ENCODE measurements at regions not wholly inside any gene's neighbourhood (a gene's known extent, or its start where the extent isn't known, plus 50 kb on each side); places are given as distances from the start of the nearest gene placed in this dataset.

DNA sequence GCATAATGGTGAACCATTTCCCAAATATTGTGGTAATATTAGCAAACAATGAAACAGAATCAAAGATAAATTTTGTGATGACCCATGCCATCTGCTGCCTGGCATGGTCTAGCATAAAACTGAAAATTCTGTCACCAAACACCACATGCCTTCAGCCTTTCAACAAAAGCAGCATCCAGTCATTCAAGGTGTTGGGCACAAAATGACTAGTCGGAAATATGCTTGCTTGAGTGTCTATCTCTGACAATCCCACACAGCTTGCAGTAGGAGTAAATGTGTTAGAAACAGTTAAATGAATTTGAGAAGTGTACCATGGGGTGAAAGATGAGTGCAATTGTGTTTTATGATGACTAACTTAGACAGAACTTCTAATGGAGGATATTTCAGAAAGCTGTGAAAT, 61.7 kb upstream of the CDIN1 start:
- no peak for DNase-seq
- H3K4me1 Mint-ChIP-seq (ENCODE audit: low read depth) = no peaks in the 10 kb centered on the region
- H3K4me3 Mint-ChIP-seq = no peak overlapping the region
- peaks cover 1 to 2% of the 10 kb centered on the region in 2 donors for H3K9me3 Mint-ChIP-seq
- peak in 1 of 2 donors; percentile 11 for ATAC-seq (replicated peaks in 1 of 2)
- H3K27ac Mint-ChIP-seq = no peak overlapping the region
- no peaks in the 10 kb centered on the region for H3K27me3 Mint-ChIP-seq (ENCODE audit: low read depth)
- no peaks in the 10 kb centered on the region for H3K36me3 Mint-ChIP-seq (ENCODE audit: insufficient read depth in 2 of 2)

GRCh38 chr15:36519067-36519466, 60.4 kb upstream of the CDIN1 start:
- Mint-ChIP-seq H3K4me3 (no peak overlapping the region), H3K27me3 (ENCODE audit: low read depth) (no peaks in the 10 kb centered on the region), H3K36me3 (ENCODE audit: insufficient read depth in 2 of 2) (no peaks in the 10 kb centered on the region), H3K4me1 (ENCODE audit: low read depth) (no peaks in the 10 kb centered on the region), H3K9me3 (peaks cover 1 to 2% of the 10 kb centered on the region in 2 donors), H3K27ac (no peak overlapping the region)
- ATAC-seq (replicated peaks in 1 of 2) (no peak), DNase-seq (no peak)

GRCh38 chr15:36525430-36525829, 54.0 kb upstream of the CDIN1 start:
- Mint-ChIP-seq H3K4me1 (ENCODE audit: low read depth) (no peaks in the 10 kb centered on the region), H3K27me3 (ENCODE audit: low read depth) (peaks cover 20% of the 10 kb centered on the region), H3K9me3 (no peaks in the 10 kb centered on the region), H3K27ac (no peak overlapping the region), H3K4me3 (no peak overlapping the region), H3K36me3 (ENCODE audit: insufficient read depth in 2 of 2) (no peaks in the 10 kb centered on the region)
- DNase-seq (no peak), ATAC-seq (replicated peaks in 1 of 2) (no peak)

DNA sequence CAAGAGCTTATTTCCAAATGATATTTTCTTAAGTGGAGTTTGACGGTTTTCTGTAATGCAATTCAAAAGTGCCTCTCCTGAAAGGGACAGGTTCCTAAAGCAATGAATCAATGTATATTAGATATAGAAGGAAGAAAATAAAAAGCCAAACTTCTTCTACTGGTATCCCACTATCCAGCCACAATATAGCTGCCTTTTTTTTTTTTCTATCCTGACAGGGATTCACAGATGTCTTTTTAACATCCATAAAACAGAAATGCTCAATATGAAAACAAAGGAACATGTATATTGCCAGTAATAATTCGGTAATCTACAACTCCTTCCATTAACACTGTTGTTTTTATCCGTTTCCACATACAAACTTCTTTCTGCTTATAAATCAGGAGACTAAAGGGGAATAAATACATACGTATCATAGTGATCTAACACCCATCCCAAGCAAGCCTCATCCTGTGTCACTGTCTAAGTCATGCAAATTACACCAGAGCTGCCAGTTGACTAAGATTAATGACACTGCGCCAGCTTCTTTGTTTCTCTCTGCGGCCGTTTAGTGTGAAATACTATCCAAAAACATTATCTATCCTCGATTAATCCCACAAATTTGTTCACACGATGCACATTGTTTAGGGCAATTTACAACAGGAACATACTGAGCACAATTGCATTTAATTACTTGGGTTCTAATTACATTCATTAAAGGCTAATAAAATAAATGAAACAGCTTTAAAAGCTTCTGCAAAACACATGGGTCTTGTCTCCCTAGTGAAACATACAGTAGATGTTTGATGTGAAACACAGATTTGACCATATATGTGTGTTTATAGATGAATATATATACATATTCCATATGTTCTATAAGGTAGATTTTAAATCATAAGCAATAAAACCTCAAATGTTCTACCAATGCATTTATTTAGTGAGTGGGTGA, 51.9 kb upstream of the CDIN1 start:
- DNase-seq (no peak), ATAC-seq (replicated peaks in 1 of 2) (no peak)
- no peaks in the 10 kb centered on the region for H3K36me3 Mint-ChIP-seq (ENCODE audit: insufficient read depth in 2 of 2)
- no peaks in the 10 kb centered on the region for H3K9me3 Mint-ChIP-seq
- H3K4me1 Mint-ChIP-seq (ENCODE audit: low read depth) = no peaks in the 10 kb centered on the region
- H3K4me3 Mint-ChIP-seq = no peak overlapping the region
- H3K27ac Mint-ChIP-seq = no peak overlapping the region
- peaks cover 28% of the 10 kb centered on the region for H3K27me3 Mint-ChIP-seq (ENCODE audit: low read depth)

DNA sequence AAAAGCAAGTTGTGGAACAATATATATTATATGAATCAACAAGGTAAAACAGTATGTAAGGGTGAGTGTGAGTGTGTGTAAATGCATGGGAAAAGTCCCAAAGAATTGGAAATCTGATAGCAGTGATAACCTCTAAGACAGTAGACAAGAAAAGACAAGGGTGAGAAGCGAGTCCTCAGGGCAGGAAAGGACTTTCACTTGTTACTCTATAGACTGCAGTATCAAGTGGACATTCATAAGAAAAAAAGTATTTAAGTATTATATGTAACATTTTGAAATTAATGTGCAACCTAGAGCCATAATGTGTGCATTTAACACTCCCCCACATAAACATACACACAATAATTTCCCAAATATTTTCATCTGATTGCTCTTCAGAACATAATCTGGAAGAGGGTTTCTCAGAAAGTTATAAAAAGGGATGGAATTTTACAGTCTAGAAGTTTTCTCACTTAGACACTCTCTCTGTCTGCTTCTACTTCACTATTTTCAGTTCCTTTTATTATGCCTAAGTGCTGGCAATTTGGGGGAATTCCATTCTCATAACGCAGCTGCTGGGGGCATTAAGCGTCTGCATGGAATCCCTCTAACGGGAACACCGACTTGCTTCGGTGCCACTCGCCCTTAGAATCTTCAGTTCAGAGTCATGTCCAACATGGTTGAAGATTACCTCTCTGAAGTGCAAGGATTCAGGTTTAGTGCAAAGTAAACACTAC, 50.0 kb upstream of the CDIN1 start:
- no peaks in the 10 kb centered on the region for H3K4me1 Mint-ChIP-seq (ENCODE audit: low read depth)
- no peak overlapping the region for H3K4me3 Mint-ChIP-seq
- H3K9me3 Mint-ChIP-seq = no peaks in the 10 kb centered on the region
- peaks cover 28% of the 10 kb centered on the region for H3K27me3 Mint-ChIP-seq (ENCODE audit: low read depth)
- H3K27ac Mint-ChIP-seq = no peak overlapping the region
- ATAC-seq (replicated peaks in 1 of 2) = no peak
- H3K36me3 Mint-ChIP-seq (ENCODE audit: insufficient read depth in 2 of 2) = no peaks in the 10 kb centered on the region
- DNase-seq = no peak
